ENCODE measurements at regions not wholly inside any gene's neighbourhood (a gene's known extent, or its start where the extent isn't known, plus 50 kb on each side); places are given as distances from the start of the nearest gene placed in this dataset.
"Not testable (repeated sequence)": the region's sequence is repeated elsewhere in the genome, so short reads cannot be mapped to it uniquely, and the experiment has no call there.

GRCh38 chr1:60940685-60941084 lies 141.7 kb upstream of the NFIA start:
- TF ChIP-seq POLR2A, EP300, CTCF, POLR2AphosphoS5 (IDR thresholded peaks at IDR 0.05): not testable (repeated sequence)
